ENCODE measurements at regions not wholly inside any gene's neighbourhood (a gene's known extent, or its start where the extent isn't known, plus 50 kb on each side); places are given as distances from the start of the nearest gene placed in this dataset.

DNA sequence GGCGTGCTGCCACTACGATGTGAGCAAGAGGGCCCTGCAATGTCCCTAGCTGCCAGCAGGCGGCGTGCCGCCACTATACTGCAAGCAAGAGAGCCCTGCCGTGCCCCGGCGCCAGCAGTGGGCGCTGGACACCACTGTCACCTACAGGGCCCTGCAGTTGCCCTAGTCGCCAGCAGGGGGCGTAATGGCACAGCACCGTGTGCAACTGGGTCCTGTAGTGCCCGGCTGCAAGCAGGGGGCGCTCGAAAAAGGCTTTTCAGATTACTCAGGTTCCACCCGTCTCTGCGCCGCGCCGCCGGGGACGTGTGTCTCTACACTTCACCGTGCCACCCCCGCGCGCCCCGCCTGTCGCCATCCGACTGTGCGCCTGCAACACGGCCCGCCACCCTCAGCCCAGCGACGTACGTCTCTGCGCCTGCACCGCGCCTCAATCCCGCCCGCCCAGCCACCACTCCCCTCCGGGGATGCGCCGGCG is 1356.9 kb downstream of the TMEM121 start:
- DNase-seq (ENCODE audit: low read depth in 1 of 2, low spot score in 1 of 2) (peak in 1 of 2 experiments; percentile 75), ATAC-seq (no peak; a peak in 1 of 6 replicates), FAIRE-seq (no peak)
- Histone ChIP-seq H3K4me1 (no peaks in the 10 kb centered on the region), H3K27ac (no peak overlapping the region), H3K4me3 (no peak overlapping the region), H3K4me2 (no peak overlapping the region), H3K9me3 (peaks cover 7% of the 10 kb centered on the region)
- 74% methylated on average over 40 of the region's 44 CpGs for WGBS (ENCODE audit: missing lambda C conversion rate)
- TF ChIP-seq EP300 (IDR thresholded peaks at IDR 0.05) (no peak), PHF8 (IDR thresholded peaks at IDR 0.05; ENCODE audit: borderline replicate concordance, low read depth) (no peak), RCOR1 (IDR thresholded peaks at IDR 0.05; ENCODE audit: low read depth, low read length) (no peak), CEBPB (IDR thresholded peaks at IDR 0.05) (no peak), SREBF2 (IDR thresholded peaks at IDR 0.05) (no peak)
- ChIA-PET POLR2A (no interaction called here), CTCF (no interaction called here)

Small RNA genes in the stretch of these regions (small RNA-seq; reads per million reads assigned to genes)
- gene AC244452.1 (0 reads per million in 6 experiments), gene IGHD1-1 (0 reads per million in 6 experiments), gene IGHD1-14 (0 reads per million in 6 experiments), gene IGHD1-20 (0 reads per million in 6 experiments), gene IGHD1-26 (0 reads per million in 6 experiments), gene IGHD1-7 (0 reads per million in 6 experiments), gene IGHD2-15 (0 reads per million in 6 experiments), gene IGHD2-2 (0 reads per million in 6 experiments), gene IGHD2-21 (0 reads per million in 6 experiments), gene IGHD2-8 (0 reads per million in 6 experiments), gene IGHD3-10 (0 reads per million in 6 experiments), gene IGHD3-16 (0 reads per million in 6 experiments), gene IGHD3-22 (0 reads per million in 6 experiments), gene IGHD3-3 (0 reads per million in 6 experiments), gene IGHD3-9 (0 reads per million in 6 experiments), gene IGHD4-11 (0 reads per million in 6 experiments), gene IGHD4-17 (0 reads per million in 6 experiments), gene IGHD4-23 (0 reads per million in 6 experiments), gene IGHD4-4 (0 reads per million in 6 experiments), gene IGHD5-12 (0 reads per million in 6 experiments), gene IGHD5-18 (0 reads per million in 6 experiments), gene IGHD5-24 (0 reads per million in 6 experiments), gene IGHD5-5 (0 reads per million in 6 experiments), gene IGHD6-13 (0 reads per million in 6 experiments), gene IGHD6-19 (0 reads per million in 6 experiments), gene IGHD6-25 (0 reads per million in 6 experiments), gene IGHD6-6 (0 reads per million in 6 experiments), gene IGHD7-27 (0 reads per million in 6 experiments), gene IGHJ1 (0 reads per million in 6 experiments), gene IGHJ1P (0 reads per million in 6 experiments), gene IGHJ2 (0 to 0.26 (median 0) reads per million in 6 experiments), gene IGHJ2P (0 reads per million in 6 experiments), gene IGHJ3 (0 reads per million in 6 experiments), gene IGHJ3P (0 reads per million in 6 experiments), gene IGHJ4 (0 reads per million in 6 experiments), gene IGHJ5 (0 reads per million in 6 experiments), gene IGHJ6 (0 reads per million in 6 experiments), gene IGHV1-12 (0 reads per million in 6 experiments), gene IGHV1-14 (0 reads per million in 6 experiments), gene IGHV3-19 (0 reads per million in 6 experiments), gene IGHV3-57 (0 reads per million in 6 experiments), gene IGHV3-76 (0 to 0.43 (median 0) reads per million in 6 experiments), gene IGHV5-78 (0 reads per million in 6 experiments), gene IGHV7-40 (0 reads per million in 6 experiments), gene IGHVII-1-1 (0 reads per million in 6 experiments), gene IGHVII-15-1 (0 reads per million in 6 experiments), gene IGHVII-22-1 (0 reads per million in 6 experiments), gene IGHVII-28-1 (0 reads per million in 6 experiments), gene IGHVII-33-1 (0 reads per million in 6 experiments), gene IGHVII-40-1 (0 reads per million in 6 experiments), gene IGHVII-44-2 (0 reads per million in 6 experiments), gene IGHVII-46-1 (0 reads per million in 6 experiments), gene IGHVII-49-1 (0 reads per million in 6 experiments), gene IGHVII-51-2 (0 reads per million in 6 experiments), gene IGHVII-53-1 (0 reads per million in 6 experiments), gene IGHVII-60-1 (0 reads per million in 6 experiments), gene IGHVII-62-1 (0 reads per million in 6 experiments), gene IGHVII-67-1 (0 reads per million in 6 experiments), gene IGHVII-74-1 (0 reads per million in 6 experiments), gene IGHVII-78-1 (0 reads per million in 6 experiments), gene IGHVIII-11-1 (0 reads per million in 6 experiments), gene IGHVIII-13-1 (0 reads per million in 6 experiments), gene IGHVIII-2-1 (0 to 4.7 (median 0) reads per million in 6 experiments), gene IGHVIII-22-2 (0 reads per million in 6 experiments), gene IGHVIII-25-1 (0 reads per million in 6 experiments), gene IGHVIII-26-1 (0 reads per million in 6 experiments), gene IGHVIII-38-1 (0 reads per million in 6 experiments), gene IGHVIII-5-1 (0 reads per million in 6 experiments), gene IGHVIII-5-2 (0 reads per million in 6 experiments), gene IGHVIII-67-2 (0 reads per million in 6 experiments), gene IGHVIII-67-3 (0 reads per million in 6 experiments), gene IGHVIII-67-4 (0 to 5.2 (median 0) reads per million in 6 experiments), gene IGHVIII-76-1 (0 reads per million in 6 experiments), gene IGHVIII-82 (0 reads per million in 6 experiments), gene MIR4507 (0 reads per million in 6 experiments), gene MIR4537 (0 reads per million in 6 experiments), gene MIR4538 (0 reads per million in 6 experiments), gene MIR4539 (0 reads per million in 6 experiments), gene MIR5195 (0 reads per million in 6 experiments), gene MIR8071-1 (0 reads per million in 6 experiments), gene MIR8071-2 (0 reads per million in 6 experiments), gene RNA5SP389 (0 to 0.35 (median 0) reads per million in 6 experiments)
